H9 (cell line): ENCODE measurements at regions not wholly inside any gene's neighbourhood (a gene's known extent, or its start where the extent isn't known, plus 50 kb on each side); places are given as distances from the start of the nearest gene placed in this dataset.

Experiments used
- DNase-seq: peaks from one replicate; pipeline ENCODE4 v3.0.0-alpha.2; 2017
- H2AFZ ChIP-seq: one replicate; pipeline ENCODE4 v1.6.1; 2013; ENCODE audit warnings: mild to moderate bottlenecking, low read length, control low read depth, moderate library complexity
- H2AK5ac ChIP-seq: 2 replicates; pipeline ENCODE4 v1.6.1; 2013; ENCODE audit warnings: low read length, control low read depth, mixed read lengths; ENCODE audit not compliant: insufficient read length
- H2BK120ac ChIP-seq: one replicate; pipeline ENCODE4 v1.6.1; 2013; ENCODE audit warnings: low read depth, mild to moderate bottlenecking, low read length, control low read depth, inconsistent platforms; ENCODE audit not compliant: poor library complexity, severe bottlenecking
- H2BK12ac ChIP-seq: 2 replicates; pipeline ENCODE4 v1.6.1; 2013; ENCODE audit warnings: low read length, control low read depth, mixed read lengths, low read depth; ENCODE audit not compliant: insufficient read length
- H2BK15ac ChIP-seq: 2 replicates; pipeline ENCODE4 v1.6.1; 2013; ENCODE audit warnings: low read depth, low read length, control low read depth
- H2BK20ac ChIP-seq: one replicate; pipeline ENCODE4 v1.6.1; 2013; ENCODE audit warnings: low read depth, mild to moderate bottlenecking, low read length, control low read depth, inconsistent platforms; ENCODE audit not compliant: poor library complexity, severe bottlenecking
- H2BK5ac ChIP-seq: 2 replicates; pipeline ENCODE4 v1.6.1; 2013; ENCODE audit warnings: low read length, control low read depth, mixed read lengths; ENCODE audit not compliant: insufficient read length
- H3K14ac ChIP-seq: 2 replicates; pipeline ENCODE4 v1.6.1; 2013; ENCODE audit warnings: low read length, control low read depth; ENCODE audit not compliant: insufficient read depth
- H3K18ac ChIP-seq: 2 replicates; pipeline ENCODE4 v1.6.1; 2013; ENCODE audit warnings: low read depth, mild to moderate bottlenecking, mixed read lengths, low read length, control low read depth; ENCODE audit not compliant: insufficient read length
- H3K23ac ChIP-seq: 2 replicates; pipeline ENCODE4 v1.6.1; 2013; ENCODE audit warnings: low read length, control low read depth, mixed read lengths, low read depth; ENCODE audit not compliant: insufficient read length
- H3K23me2 ChIP-seq: 2 replicates; pipeline ENCODE4 v1.6.1; 2013; ENCODE audit warnings: low read depth, mild to moderate bottlenecking, mixed read lengths, low read length, control low read depth; ENCODE audit not compliant: insufficient read length, poor library complexity, severe bottlenecking
- H3K27ac ChIP-seq: 2 replicates; pipeline ENCODE4 v1.5.1; 2013; ENCODE audit warnings: low read length, control low read depth, mixed read lengths, low read depth; ENCODE audit not compliant: insufficient read length
- H3K27me3 ChIP-seq: 2 replicates; pipeline ENCODE4 v1.6.1; 2013; ENCODE audit warnings: low read length, control low read depth, inconsistent platforms; ENCODE audit not compliant: insufficient read depth
- H3K4ac ChIP-seq: 2 replicates; pipeline ENCODE4 v1.6.1; 2013; ENCODE audit warnings: low read depth, mild to moderate bottlenecking, control low read depth, inconsistent platforms, low read length, moderate library complexity
- H3K4me1 ChIP-seq: 2 replicates; pipeline ENCODE4 v1.6.1; 2013; ENCODE audit warnings: low read length, control low read depth, inconsistent platforms; ENCODE audit not compliant: insufficient read depth
- H3K4me2 ChIP-seq: 2 replicates; pipeline ENCODE4 v1.6.1; 2013; ENCODE audit warnings: low read length, control low read depth, mixed read lengths; ENCODE audit not compliant: insufficient read length, insufficient read depth
- H3K56ac ChIP-seq: 2 replicates; pipeline ENCODE4 v1.6.1; 2013; ENCODE audit warnings: low read depth, mild to moderate bottlenecking, mixed read lengths, low read length, control low read depth; ENCODE audit not compliant: insufficient read length
- H3K79me1 ChIP-seq: 2 replicates; pipeline ENCODE4 v1.6.1; 2013; ENCODE audit warnings: low read depth, mild to moderate bottlenecking, moderate library complexity, low read length, control low read depth, inconsistent platforms; ENCODE audit not compliant: insufficient read depth, poor library complexity, severe bottlenecking
- H3K79me2 ChIP-seq: 2 replicates; pipeline ENCODE4 v1.6.1; 2013; ENCODE audit warnings: low read length, control low read depth, inconsistent platforms; ENCODE audit not compliant: insufficient read depth
- H3K9ac ChIP-seq: 2 replicates; pipeline ENCODE4 v1.6.1; 2013; ENCODE audit warnings: low read length, control low read depth, mixed read lengths; ENCODE audit not compliant: insufficient read length; ENCODE audit errors: extremely low read depth
- H3K9me3 ChIP-seq: one replicate; pipeline ENCODE4 v1.6.1; 2013; ENCODE audit warnings: low read depth, low read length, inconsistent platforms; ENCODE audit not compliant: control insufficient read depth
- H3T11ph ChIP-seq: one replicate; pipeline ENCODE4 v1.6.1; 2013; ENCODE audit warnings: mild to moderate bottlenecking, low read length, control low read depth, inconsistent platforms
- H4K20me1 ChIP-seq: one replicate; pipeline ENCODE4 v1.6.1; 2013; ENCODE audit not compliant: control insufficient read depth, insufficient read length, insufficient read depth
- H4K5ac ChIP-seq: 2 replicates; pipeline ENCODE4 v1.6.1; 2013; ENCODE audit warnings: low read depth, mild to moderate bottlenecking, mixed read lengths, low read length, control low read depth; ENCODE audit not compliant: insufficient read length
- H4K8ac ChIP-seq: replicated peaks from 2 replicates; pipeline ENCODE4 v1.6.1; 2013; ENCODE audit warnings: low read length, control low read depth, mixed read lengths, low read depth; ENCODE audit not compliant: insufficient read length
- H4K91ac ChIP-seq: 2 replicates; pipeline ENCODE4 v1.6.1; 2013; ENCODE audit warnings: low read depth, mild to moderate bottlenecking, moderate library complexity, mixed read lengths, low read length, control low read depth; ENCODE audit not compliant: insufficient read length
- H3K27ac Mint-ChIP-seq, 3 experiments: 2 replicates in 2 of 3; 3 replicates in 1 of 3; pipeline ENCODE4 v1.8.0; 2020 to 2021; ENCODE audit warnings: mixed read lengths in 3 of 3, mild to moderate bottlenecking in 1 of 3, moderate library complexity in 1 of 3
- H3K27me3 Mint-ChIP-seq: 2 replicates; pipeline ENCODE4 v1.8.0; 2021; ENCODE audit warnings: low read depth, mild to moderate bottlenecking, moderate library complexity, mixed read lengths
- H3K36me3 Mint-ChIP-seq, 3 experiments: 2 replicates in 2 of 3; 3 replicates in 1 of 3; pipeline ENCODE4 v1.8.0; 2020 to 2021; ENCODE audit warnings: low read depth in 3 of 3, mixed read lengths in 3 of 3; ENCODE audit not compliant: insufficient read depth in 1 of 3
- H3K4me1 Mint-ChIP-seq, 2 experiments: 2 replicates each; pipeline ENCODE4 v1.8.0; 2020; ENCODE audit warnings: mixed read lengths in 2 of 2
- H3K4me3 Mint-ChIP-seq, 2 experiments: 2 replicates in 1 of 2; 3 replicates in 1 of 2; pipeline ENCODE4 v1.8.0; 2020 to 2021; ENCODE audit warnings: mild to moderate bottlenecking in 2 of 2, mixed read lengths in 2 of 2, moderate library complexity in 1 of 2
- H3K9me3 Mint-ChIP-seq, 2 experiments: 2 replicates in 1 of 2; 3 replicates in 1 of 2; pipeline ENCODE4 v1.8.0; 2020; ENCODE audit warnings: mild to moderate bottlenecking in 2 of 2, mixed read lengths in 2 of 2, moderate library complexity in 1 of 2
- CTCF ChIP-seq: fragments of 200-600 bp; sonication (generic); conservative IDR thresholded peaks from 3 replicates; pipeline ENCODE4 v1.8.0; 2021; ENCODE audit warnings: antibody characterized with exemption, mild to moderate bottlenecking
- WGBS: extraction: QIAGEN DNeasy Blood & Tissue Kit; methylation state at CpG from one replicate; pipeline ENCODE4 v1.1.7; 2013; ENCODE audit warnings: missing lambda C conversion rate, low lambda C conversion rate, mixed read lengths; ENCODE audit not compliant: insufficient read length; ENCODE audit errors: extremely low coverage; 5-methylcytosine and 5-hydroxymethylcytosine counted together

- Histone ChIP-seq H2BK5ac (no peak overlapping the region), H4K5ac (no peak overlapping the region), H4K20me1 (no peaks in the 10 kb centered on the region), H3K9ac (no peak overlapping the region), H3K23me2 (no peaks in the 10 kb centered on the region), H2BK120ac (no peak overlapping the region), H3K27me3 (no peaks in the 10 kb centered on the region), H3K9me3 (no peaks in the 10 kb centered on the region), H2BK15ac (no peak overlapping the region), H2BK20ac (no peak overlapping the region), H2BK12ac (no peak overlapping the region), H4K8ac (no peak overlapping the region), H3K14ac (peak overlapping the region; percentile 12; the same call in 1 of the 2 replicates), H3K27ac (no peak overlapping the region), H2AFZ (no peak overlapping the region), H3K79me2 (no peaks in the 10 kb centered on the region), H3K4me2 (no peak overlapping the region), H4K91ac (no peak overlapping the region), H3K4ac (no peak overlapping the region), H3K79me1 (no peaks in the 10 kb centered on the region), H3K23ac (no peak overlapping the region), H3T11ph (no peak overlapping the region), H3K4me1 (no peaks in the 10 kb centered on the region), H2AK5ac (no peak overlapping the region), H3K56ac (no peak overlapping the region), H3K18ac (no peak overlapping the region)
- Mint-ChIP-seq H3K4me3 (no peak overlapping the region), H3K36me3 (no peaks in the 10 kb centered on the region), H3K27me3 (peaks cover 4% of the 10 kb centered on the region), H3K4me1 (peaks cover 0 to 4% of the 10 kb centered on the region in 2 experiments; a peak in 1 of 4 replicates), H3K27ac (0 out of 7 replicates have a peak overlapping the region, but pooled peaks of 1 of the 3 experiments have one; percentile 22), H3K9me3 (no peaks in the 10 kb centered on the region)
- WGBS: no CpG with 5 or more reads among the region's 16 CpGs
- TF ChIP-seq CTCF: no peak
- DNase-seq: peak; percentile 24
These were observed 815.7 kb downstream of the BRD1 start for GRCh38 chr22:49011769-49012648.
